DOHH2 (cell line): ENCODE measurements at regions not wholly inside any gene's neighbourhood (a gene's known extent, or its start where the extent isn't known, plus 50 kb on each side); places are given as distances from the start of the nearest gene placed in this dataset.

ENCODE experiments used
- EZH2phosphoT487 ChIP-seq: fragments of 200-600 bp; sonication (generic); IDR thresholded peaks from 2 replicates; pipeline ENCODE4 v1.6.1; 2017; ENCODE audit warnings: borderline replicate concordance, mild to moderate bottlenecking, antibody characterized with exemption, low read length, moderate library complexity, mixed read lengths
- TF ChIP-seq, protein P1 (sequence below): fragments of 200-600 bp; sonication (generic); IDR thresholded peaks from one replicate; pipeline ENCODE4 v1.5.1; 2014; ENCODE audit warnings: antibody characterized with exemption, mild to moderate bottlenecking, low read depth, low read length; ENCODE audit not compliant: poor library complexity, severe bottlenecking

DNA sequence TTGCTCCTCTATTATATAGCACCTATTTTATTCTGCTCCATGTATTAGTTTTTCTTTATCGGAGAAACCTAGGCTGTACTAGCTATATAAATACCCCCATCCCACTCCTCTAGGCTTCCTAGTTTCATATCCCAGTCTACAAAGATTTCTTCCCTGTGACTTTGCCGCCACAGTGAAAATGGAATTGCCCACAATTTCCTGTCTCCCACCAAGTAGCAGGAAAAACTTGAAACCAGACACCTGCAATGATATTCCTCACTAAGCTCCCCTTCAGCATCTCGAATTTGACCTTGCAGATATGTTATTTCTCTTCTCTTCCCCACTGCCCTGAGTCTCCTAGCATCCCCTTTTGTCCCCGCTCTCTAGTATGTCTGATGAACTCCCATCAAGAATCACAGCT is 685.8 kb upstream of the CCDC54 start:
- TF ChIP-seq, protein P1, sequence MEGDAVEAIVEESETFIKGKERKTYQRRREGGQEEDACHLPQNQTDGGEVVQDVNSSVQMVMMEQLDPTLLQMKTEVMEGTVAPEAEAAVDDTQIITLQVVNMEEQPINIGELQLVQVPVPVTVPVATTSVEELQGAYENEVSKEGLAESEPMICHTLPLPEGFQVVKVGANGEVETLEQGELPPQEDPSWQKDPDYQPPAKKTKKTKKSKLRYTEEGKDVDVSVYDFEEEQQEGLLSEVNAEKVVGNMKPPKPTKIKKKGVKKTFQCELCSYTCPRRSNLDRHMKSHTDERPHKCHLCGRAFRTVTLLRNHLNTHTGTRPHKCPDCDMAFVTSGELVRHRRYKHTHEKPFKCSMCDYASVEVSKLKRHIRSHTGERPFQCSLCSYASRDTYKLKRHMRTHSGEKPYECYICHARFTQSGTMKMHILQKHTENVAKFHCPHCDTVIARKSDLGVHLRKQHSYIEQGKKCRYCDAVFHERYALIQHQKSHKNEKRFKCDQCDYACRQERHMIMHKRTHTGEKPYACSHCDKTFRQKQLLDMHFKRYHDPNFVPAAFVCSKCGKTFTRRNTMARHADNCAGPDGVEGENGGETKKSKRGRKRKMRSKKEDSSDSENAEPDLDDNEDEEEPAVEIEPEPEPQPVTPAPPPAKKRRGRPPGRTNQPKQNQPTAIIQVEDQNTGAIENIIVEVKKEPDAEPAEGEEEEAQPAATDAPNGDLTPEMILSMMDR = no peak
- TF ChIP-seq EZH2phosphoT487 = no peak
